K562 (cell line): ENCODE measurements at regions not wholly inside any gene's neighbourhood (a gene's known extent, or its start where the extent isn't known, plus 50 kb on each side); places are given as distances from the start of the nearest gene placed in this dataset.

Source experiments
- DNMT1 ChIP-seq: fragments of 450-650 bp; IDR thresholded peaks from 2 replicates; pipeline ENCODE4 v1.6.1; 2016; ENCODE audit warnings: antibody characterized with exemption, mild to moderate bottlenecking
- ZBTB8A ChIP-seq: fragments of 450-650 bp; IDR thresholded peaks from 2 replicates; pipeline ENCODE4 v1.6.1; 2018; ENCODE audit warnings: mild to moderate bottlenecking, moderate library complexity; ENCODE audit not compliant: partially characterized antibody
- TF ChIP-seq, protein P1 (sequence below), 2 experiments: fragments of 450-650 bp; formaldehyde crosslinking in 1 of 2; IDR thresholded peaks; 2 replicates each; pipeline versions ENCODE4 v1.4.0 to v1.6.1; 2014 to 2020; ENCODE audit warnings: mild to moderate bottlenecking in 2 of 2, borderline replicate concordance in 1 of 2, low read depth in 1 of 2
- TF ChIP-seq, protein P2 (sequence below): fragments of 250-450 bp; sonication (Bioruptor Pico); IDR thresholded peaks from 2 replicates; pipeline ENCODE4 v1.4.0; 2020; ENCODE audit warnings: borderline replicate concordance

DNA sequence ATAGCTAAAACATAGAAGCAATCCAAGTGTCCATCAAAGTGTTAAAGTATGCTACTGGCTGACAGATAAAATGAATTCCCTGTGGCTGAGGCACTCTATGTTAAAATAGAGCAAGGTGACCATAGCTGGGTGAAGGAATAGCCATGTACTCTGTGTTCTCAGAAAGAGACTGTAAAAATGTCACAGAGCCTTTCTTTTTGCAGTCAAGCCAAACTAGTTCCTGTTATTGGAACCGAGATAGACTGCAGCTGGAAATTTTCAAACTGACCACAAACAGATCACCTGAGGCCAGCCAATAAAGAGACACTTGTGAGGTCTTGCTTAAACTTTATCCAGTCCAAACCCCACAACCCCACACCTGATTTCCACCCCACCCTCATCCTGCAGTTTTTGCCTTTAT, 422.8 kb upstream of the NAALADL2 start (continued):
- TF ChIP-seq, protein P1, sequence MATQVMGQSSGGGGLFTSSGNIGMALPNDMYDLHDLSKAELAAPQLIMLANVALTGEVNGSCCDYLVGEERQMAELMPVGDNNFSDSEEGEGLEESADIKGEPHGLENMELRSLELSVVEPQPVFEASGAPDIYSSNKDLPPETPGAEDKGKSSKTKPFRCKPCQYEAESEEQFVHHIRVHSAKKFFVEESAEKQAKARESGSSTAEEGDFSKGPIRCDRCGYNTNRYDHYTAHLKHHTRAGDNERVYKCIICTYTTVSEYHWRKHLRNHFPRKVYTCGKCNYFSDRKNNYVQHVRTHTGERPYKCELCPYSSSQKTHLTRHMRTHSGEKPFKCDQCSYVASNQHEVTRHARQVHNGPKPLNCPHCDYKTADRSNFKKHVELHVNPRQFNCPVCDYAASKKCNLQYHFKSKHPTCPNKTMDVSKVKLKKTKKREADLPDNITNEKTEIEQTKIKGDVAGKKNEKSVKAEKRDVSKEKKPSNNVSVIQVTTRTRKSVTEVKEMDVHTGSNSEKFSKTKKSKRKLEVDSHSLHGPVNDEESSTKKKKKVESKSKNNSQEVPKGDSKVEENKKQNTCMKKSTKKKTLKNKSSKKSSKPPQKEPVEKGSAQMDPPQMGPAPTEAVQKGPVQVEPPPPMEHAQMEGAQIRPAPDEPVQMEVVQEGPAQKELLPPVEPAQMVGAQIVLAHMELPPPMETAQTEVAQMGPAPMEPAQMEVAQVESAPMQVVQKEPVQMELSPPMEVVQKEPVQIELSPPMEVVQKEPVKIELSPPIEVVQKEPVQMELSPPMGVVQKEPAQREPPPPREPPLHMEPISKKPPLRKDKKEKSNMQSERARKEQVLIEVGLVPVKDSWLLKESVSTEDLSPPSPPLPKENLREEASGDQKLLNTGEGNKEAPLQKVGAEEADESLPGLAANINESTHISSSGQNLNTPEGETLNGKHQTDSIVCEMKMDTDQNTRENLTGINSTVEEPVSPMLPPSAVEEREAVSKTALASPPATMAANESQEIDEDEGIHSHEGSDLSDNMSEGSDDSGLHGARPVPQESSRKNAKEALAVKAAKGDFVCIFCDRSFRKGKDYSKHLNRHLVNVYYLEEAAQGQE (IDR thresholded peaks at IDR 0.05; ENCODE audit: borderline replicate concordance): no peak
- TF ChIP-seq, protein P1 (CRISPR knock-in tag; IDR thresholded peaks at IDR 0.05; ENCODE audit: low read depth): no peak
- TF ChIP-seq DNMT1 (no peak), ZBTB8A (no peak)
- TF ChIP-seq, protein P2, sequence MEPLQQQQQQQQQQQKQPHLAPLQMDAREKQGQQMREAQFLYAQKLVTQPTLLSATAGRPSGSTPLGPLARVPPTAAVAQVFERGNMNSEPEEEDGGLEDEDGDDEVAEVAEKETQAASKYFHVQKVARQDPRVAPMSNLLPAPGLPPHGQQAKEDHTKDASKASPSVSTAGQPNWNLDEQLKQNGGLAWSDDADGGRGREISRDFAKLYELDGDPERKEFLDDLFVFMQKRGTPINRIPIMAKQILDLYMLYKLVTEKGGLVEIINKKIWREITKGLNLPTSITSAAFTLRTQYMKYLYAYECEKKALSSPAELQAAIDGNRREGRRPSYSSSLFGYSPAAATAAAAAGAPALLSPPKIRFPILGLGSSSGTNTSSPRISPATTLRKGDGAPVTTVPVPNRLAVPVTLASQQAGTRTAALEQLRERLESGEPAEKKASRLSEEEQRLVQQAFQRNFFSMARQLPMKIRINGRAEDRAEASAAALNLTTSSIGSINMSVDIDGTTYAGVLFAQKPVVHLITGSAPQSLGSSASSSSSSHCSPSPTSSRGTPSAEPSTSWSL (CRISPR knock-in tag): no peak
- TF ChIP-seq, all 486 proteins: peak for 0
